D721Med (cell line): ENCODE measurements at regions not wholly inside any gene's neighbourhood (a gene's known extent, or its start where the extent isn't known, plus 50 kb on each side); places are given as distances from the start of the nearest gene placed in this dataset.

Experiments
- DNase-seq: peaks from one replicate; pipeline ENCODE4 v3.0.0; 2011; ENCODE audit warnings: low spot score; ENCODE audit not compliant: insufficient read length
- FAIRE-seq: peaks from 2 replicates; lab custom pipeline; 2011; peaks lifted over from hg19 to GRCh38; lab: Jason Lieb, UNC
- CTCF ChIP-seq: IDR thresholded peaks from 2 replicates; pipeline ENCODE4 v1.5.1; 2012; ENCODE audit warnings: mild to moderate bottlenecking, control low read depth; ENCODE audit not compliant: insufficient read depth; ENCODE audit errors: missing control alignments

DNA sequence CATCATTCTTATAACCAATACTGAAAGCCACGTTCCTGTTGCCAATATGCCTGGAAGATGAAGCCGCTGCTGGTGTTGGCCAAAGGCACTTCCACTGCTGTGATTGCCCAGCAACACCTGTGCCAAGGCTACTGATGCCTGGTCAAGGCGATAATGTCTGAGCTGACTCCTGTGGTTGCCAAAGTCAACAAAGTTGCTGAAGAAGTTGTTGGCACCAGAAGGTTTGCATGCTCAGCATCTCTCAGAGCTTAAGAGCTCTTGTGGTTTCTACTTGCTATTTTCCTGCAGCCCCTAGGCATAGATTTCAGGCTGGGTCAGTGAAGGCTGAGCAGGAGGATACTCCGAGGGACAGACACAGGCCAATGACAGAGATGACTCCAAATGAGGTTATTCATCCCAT is 63.4 kb upstream of the RAB3GAP2 start:
- TF ChIP-seq CTCF: no peak
- DNase-seq: no peak
- peak; percentile 64 for FAIRE-seq

GRCh38 chr1:220331318-220331717 is 59.1 kb upstream of the RAB3GAP2 start:
- no peak for DNase-seq
- FAIRE-seq: no peak
- no peak for TF ChIP-seq CTCF

GRCh38 chr1:220330265-220330664 is 58.0 kb upstream of the RAB3GAP2 start:
- TF ChIP-seq CTCF: no peak
- DNase-seq: no peak
- no peak for FAIRE-seq

- FAIRE-seq (no peak), DNase-seq (no peak)
- no peak for TF ChIP-seq CTCF
Measured at GRCh38 chr1:220327106-220327505, 54.9 kb upstream of the RAB3GAP2 start.

GRCh38 chr1:220326578-220326977 is 54.3 kb upstream of the RAB3GAP2 start:
- no peak for FAIRE-seq
- no peak for DNase-seq

GRCh38 chr1:220325306-220325995 is 53.2 kb upstream of the RAB3GAP2 start:
- no peak for TF ChIP-seq CTCF
- DNase-seq (no peak), FAIRE-seq (no peak)

More at GRCh38 chr1:220326578-220326977, 54.3 kb upstream of the RAB3GAP2 start:
- TF ChIP-seq CTCF: no peak

DNA sequence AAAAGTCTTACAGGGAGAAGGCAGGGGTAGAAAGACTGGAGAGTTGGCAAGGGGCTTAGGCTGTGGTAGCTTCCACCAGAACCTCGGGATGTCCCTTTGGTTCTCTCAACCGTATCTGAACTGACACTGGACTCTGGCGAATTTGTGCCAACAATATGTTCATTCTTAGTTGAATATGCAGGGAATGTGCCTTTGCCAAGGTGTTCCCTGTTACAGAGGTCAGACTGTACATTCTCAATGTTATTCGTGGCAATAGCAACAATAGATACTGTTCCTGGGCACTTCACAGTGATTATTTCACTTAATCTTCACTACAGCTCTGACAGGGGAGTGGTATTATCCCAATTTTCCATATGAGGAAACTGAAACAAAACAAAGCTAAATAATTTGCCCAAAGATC is 51.5 kb upstream of the RAB3GAP2 start:
- no peak for TF ChIP-seq CTCF
- DNase-seq (no peak), FAIRE-seq (peak; percentile 64)
